K562 (cell line): ENCODE measurements at regions not wholly inside any gene's neighbourhood (a gene's known extent, or its start where the extent isn't known, plus 50 kb on each side); places are given as distances from the start of the nearest gene placed in this dataset.

Experiments used
- ATAC-seq: fragments of 200-7000 bp; cut with Tn5 transposase; 3 replicates; pipeline ENCODE4 v1.9.1; 2020; ENCODE audit warnings: moderate library complexity
- BruUV-seq: library from RNA; stranded (reverse); fragments of 400-500 nt; replicated peaks from 2 replicates; lab custom pipeline; 2021; lab: Mats Ljungman, UMichigan
- CTCF ChIA-PET: fragments of 300-600 bp; formaldehyde crosslinking; extraction: SDS; loops from one replicate; lab custom pipeline; 2021; ENCODE audit warnings: low intra/inter-chr PET ratio; lab: Yijun Ruan, JAX
- POLR2A ChIA-PET: fragments of 300-600, 350-650 bp; sonication (Branson Sonifier 250); formaldehyde crosslinking; extraction: SDS; loops from one replicate; lab custom pipeline; 2021; ENCODE audit warnings: antibody characterized with exemption, inconsistent platforms; lab: Yijun Ruan, JAX
- DNase-seq, 4 experiments: peaks; one replicate each; pipeline versions ENCODE4 v3.0.0 to v3.0.0-alpha.2; 2011 to 2018; ENCODE audit warnings: low spot score in 3 of 4, mixed read lengths in 3 of 4; ENCODE audit errors: extremely low read depth in 1 of 4
- FAIRE-seq: peaks from 2 replicates; lab custom pipeline; 2011; peaks lifted over from hg19 to GRCh38; lab: Jason Lieb, UNC
- H2AFZ ChIP-seq: 2 replicates; pipeline ENCODE4 v1.6.0; 2011; ENCODE audit warnings: low read depth, low read length, control low read depth, inconsistent platforms
- H3K27ac ChIP-seq: fragments of 200-600 bp; 3 replicates; pipeline ENCODE4 v1.8.0; 2011; ENCODE audit warnings: low read depth, mild to moderate bottlenecking, control low read depth, inconsistent platforms, low read length, moderate library complexity, mixed read lengths; ENCODE audit errors: extremely low read depth
- H3K27me3 ChIP-seq, 2 experiments: fragments of 300-600 bp in 1 of 2; 2 replicates in 1 of 2; 3 replicates in 1 of 2; pipeline versions ENCODE4 v1.6.0 to v1.8.0; 2011; ENCODE audit warnings: inconsistent platforms in 2 of 2, low read length in 2 of 2, mild to moderate bottlenecking in 1 of 2, mixed read lengths in 1 of 2, moderate library complexity in 1 of 2; ENCODE audit not compliant: control insufficient read depth in 2 of 2, insufficient read depth in 2 of 2
- H3K36me3 ChIP-seq: fragments of 300-600 bp; 3 replicates; pipeline ENCODE4 v1.8.0; 2011; ENCODE audit warnings: mild to moderate bottlenecking, low read length, inconsistent platforms; ENCODE audit not compliant: control insufficient read depth, insufficient read depth
- H3K4me1 ChIP-seq, 2 experiments: fragments of 200-600 bp in 1 of 2; replicated peaks in 1 of 2; 2 replicates in 1 of 2; 3 replicates in 1 of 2; pipeline versions ENCODE4 v1.5.1 to v1.8.0; 2011; ENCODE audit warnings: inconsistent platforms in 2 of 2, low read length in 2 of 2, mild to moderate bottlenecking in 1 of 2, mixed read lengths in 1 of 2, moderate library complexity in 1 of 2; ENCODE audit not compliant: control insufficient read depth in 2 of 2, insufficient read depth in 2 of 2
- H3K4me2 ChIP-seq: 2 replicates; pipeline ENCODE4 v1.6.1; 2011; ENCODE audit warnings: low read length, control low read depth, inconsistent platforms, mixed read lengths; ENCODE audit not compliant: insufficient read depth
- H3K4me3 ChIP-seq: fragments of 200-600 bp; sonication (generic), shearing (Covaris generic); 2 replicates; pipeline ENCODE4 v1.5.1; 2016; ENCODE audit warnings: control low read depth, inconsistent platforms
- H3K79me2 ChIP-seq: fragments of 200-600 bp; 3 replicates; pipeline ENCODE4 v1.8.0; 2011; ENCODE audit warnings: low read length, inconsistent platforms; ENCODE audit not compliant: control insufficient read depth, insufficient read depth
- H3K9ac ChIP-seq, 2 experiments: 2 replicates each; pipeline versions ENCODE4 v1.6.0 to v1.6.1; 2011; ENCODE audit warnings: low read depth in 2 of 2, low read length in 2 of 2, control low read depth in 1 of 2, inconsistent platforms in 1 of 2, mild to moderate bottlenecking in 1 of 2, mixed read lengths in 1 of 2; ENCODE audit not compliant: insufficient read depth in 1 of 2
- H3K9me1 ChIP-seq: one replicate; pipeline ENCODE4 v1.6.0; 2011; ENCODE audit warnings: inconsistent platforms, mild to moderate bottlenecking, low read length, moderate library complexity; ENCODE audit not compliant: control insufficient read depth, insufficient read depth
- H3K9me3 ChIP-seq: replicated peaks from 2 replicates; pipeline ENCODE4 v1.5.1; 2011; ENCODE audit warnings: low read depth, low read length, inconsistent platforms; ENCODE audit not compliant: control insufficient read depth, insufficient read depth
- H4K20me1 ChIP-seq: replicated peaks from 2 replicates; pipeline ENCODE4 v1.6.1; 2011; ENCODE audit warnings: low read length, inconsistent platforms, mixed read lengths; ENCODE audit not compliant: control insufficient read depth, insufficient read depth
- FOXK2 ChIP-seq, 2 experiments: fragments of 450-650 bp; IDR thresholded peaks in 1 of 2; conservative IDR thresholded peaks in 1 of 2; 2 replicates each; pipeline ENCODE4 v1.6.1; 2016; ENCODE audit warnings: low read depth in 2 of 2, mild to moderate bottlenecking in 1 of 2
- JUND ChIP-seq, 2 experiments: IDR thresholded peaks; 2 replicates in 1 of 2; 3 replicates in 1 of 2; pipeline ENCODE4 v1.6.1; 2011; ENCODE audit warnings: borderline replicate concordance in 2 of 2, low read depth in 2 of 2, low read length in 2 of 2, improper control_type of control experiment in 1 of 2, missing biosample characterization in 1 of 2, missing genetic modification characterization in 1 of 2, missing genetic modification reagents in 1 of 2
- MEIS2 ChIP-seq: fragments of 450-650 bp; IDR thresholded peaks from 2 replicates; pipeline ENCODE4 v1.6.1; 2014; ENCODE audit warnings: mild to moderate bottlenecking; ENCODE audit not compliant: partially characterized antibody
- MYC ChIP-seq, 2 experiments: fragments of 250-450 bp in 1 of 2; sonication (Bioruptor Pico) in 1 of 2; IDR thresholded peaks; 2 replicates each; pipeline versions ENCODE4 v1.5.1 to v1.6.1; 2012 to 2021; ENCODE audit warnings: low read depth in 2 of 2, borderline replicate concordance in 1 of 2, improper control_type of control experiment in 1 of 2, low read length in 1 of 2, mild to moderate bottlenecking in 1 of 2, moderate library complexity in 1 of 2
- NCOA4 ChIP-seq: fragments of 450-650 bp; IDR thresholded peaks from 2 replicates; pipeline ENCODE4 v1.6.1; 2018; ENCODE audit warnings: mild to moderate bottlenecking; ENCODE audit not compliant: partially characterized antibody
- PYGO2 ChIP-seq: fragments of 450-650 bp; IDR thresholded peaks from 2 replicates; pipeline ENCODE4 v1.6.1; 2016; ENCODE audit warnings: mild to moderate bottlenecking, missing genetic modification characterization, moderate library complexity, missing compliant biosample characterization
- SMARCE1 ChIP-seq: fragments of 450-650 bp; IDR thresholded peaks from 2 replicates; pipeline ENCODE4 v1.7.1; 2016; ENCODE audit warnings: mild to moderate bottlenecking
- STAT5B ChIP-seq: fragments of 250-450 bp; sonication (Bioruptor Pico); IDR thresholded peaks from 2 replicates; pipeline ENCODE4 v1.8.0; 2021; ENCODE audit warnings: mild to moderate bottlenecking, inconsistent platforms
- TAF15 ChIP-seq: fragments of 200-400 bp; formaldehyde crosslinking; IDR thresholded peaks from 2 replicates; pipeline ENCODE4 v1.6.1; 2017; ENCODE audit warnings: mild to moderate bottlenecking, low read depth, low read length, moderate library complexity
- ZNF174 ChIP-seq: fragments of 250-450 bp; sonication (Bioruptor Pico); IDR thresholded peaks from 2 replicates; pipeline ENCODE4 v1.4.0; 2020; ENCODE audit warnings: mild to moderate bottlenecking
- WGBS: fragments of 100-300 bp; shearing (Covaris generic); methylation state at CpG from one replicate; pipeline ENCODE4 v1.1.6; 2016; ENCODE audit warnings: low coverage, mixed read lengths; ENCODE audit not compliant: insufficient coverage; ENCODE audit errors: missing lambda C conversion rate; 5-methylcytosine and 5-hydroxymethylcytosine counted together
- in situ Hi-C: fragments of 300-500 bp; cut with MboI; formaldehyde crosslinking; loops from 4 replicates; pipeline ENCODE4 v1.15.0; 2018; ENCODE audit warnings: inconsistent platforms, mixed read lengths
- intact Hi-C: fragments of 100-400 bp; cut with micrococcal nuclease; formaldehyde crosslinking; loops from 2 replicates; pipeline ENCODE4 v1.14.2; 2022
- TF ChIP-seq, protein P1 (sequence below): fragments of 450-650 bp; IDR thresholded peaks from 2 replicates; pipeline ENCODE4 v1.6.1; 2017; ENCODE audit warnings: antibody characterized with exemption
- TF ChIP-seq, protein P2 (sequence below): fragments of 450-650 bp; IDR thresholded peaks from 2 replicates; pipeline ENCODE4 v1.6.1; 2016; ENCODE audit warnings: low read depth

DNA sequence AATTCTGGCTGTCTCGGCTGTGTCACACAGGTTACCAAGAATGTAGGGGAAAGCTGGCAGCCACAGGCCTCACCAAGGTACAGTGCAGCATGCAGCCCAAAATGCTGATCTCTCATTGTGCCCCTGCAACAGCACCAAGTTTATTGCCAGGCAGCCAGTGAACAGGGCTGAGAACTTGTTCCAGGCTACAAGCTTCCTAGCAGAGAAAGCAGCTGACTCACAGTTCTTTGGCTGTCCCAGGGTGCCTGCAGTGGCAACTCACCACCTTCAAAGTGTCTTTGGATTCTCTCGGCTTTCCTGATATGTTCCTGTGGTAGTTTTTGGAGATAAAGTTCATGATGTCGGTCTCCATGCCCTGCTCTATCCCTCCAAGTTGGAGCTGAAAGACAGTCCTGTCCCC, 719.1 kb upstream of the ANO3 start (continued):
- TF ChIP-seq, protein P1, sequence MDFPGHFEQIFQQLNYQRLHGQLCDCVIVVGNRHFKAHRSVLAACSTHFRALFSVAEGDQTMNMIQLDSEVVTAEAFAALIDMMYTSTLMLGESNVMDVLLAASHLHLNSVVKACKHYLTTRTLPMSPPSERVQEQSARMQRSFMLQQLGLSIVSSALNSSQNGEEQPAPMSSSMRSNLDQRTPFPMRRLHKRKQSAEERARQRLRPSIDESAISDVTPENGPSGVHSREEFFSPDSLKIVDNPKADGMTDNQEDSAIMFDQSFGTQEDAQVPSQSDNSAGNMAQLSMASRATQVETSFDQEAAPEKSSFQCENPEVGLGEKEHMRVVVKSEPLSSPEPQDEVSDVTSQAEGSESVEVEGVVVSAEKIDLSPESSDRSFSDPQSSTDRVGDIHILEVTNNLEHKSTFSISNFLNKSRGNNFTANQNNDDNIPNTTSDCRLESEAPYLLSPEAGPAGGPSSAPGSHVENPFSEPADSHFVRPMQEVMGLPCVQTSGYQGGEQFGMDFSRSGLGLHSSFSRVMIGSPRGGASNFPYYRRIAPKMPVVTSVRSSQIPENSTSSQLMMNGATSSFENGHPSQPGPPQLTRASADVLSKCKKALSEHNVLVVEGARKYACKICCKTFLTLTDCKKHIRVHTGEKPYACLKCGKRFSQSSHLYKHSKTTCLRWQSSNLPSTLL = no peak
- TF ChIP-seq ZNF174 (CRISPR knock-in tag) (no peak), MYC (IDR thresholded peaks at IDR 0.05; ENCODE audit: low read depth, low read length) (no peak), MYC (CRISPR knock-in tag; IDR thresholded peaks at IDR 0.05; ENCODE audit: borderline replicate concordance, low read depth) (no peak), MEIS2 (no peak), STAT5B (CRISPR knock-in tag) (no peak), NCOA4 (no peak)

DNA sequence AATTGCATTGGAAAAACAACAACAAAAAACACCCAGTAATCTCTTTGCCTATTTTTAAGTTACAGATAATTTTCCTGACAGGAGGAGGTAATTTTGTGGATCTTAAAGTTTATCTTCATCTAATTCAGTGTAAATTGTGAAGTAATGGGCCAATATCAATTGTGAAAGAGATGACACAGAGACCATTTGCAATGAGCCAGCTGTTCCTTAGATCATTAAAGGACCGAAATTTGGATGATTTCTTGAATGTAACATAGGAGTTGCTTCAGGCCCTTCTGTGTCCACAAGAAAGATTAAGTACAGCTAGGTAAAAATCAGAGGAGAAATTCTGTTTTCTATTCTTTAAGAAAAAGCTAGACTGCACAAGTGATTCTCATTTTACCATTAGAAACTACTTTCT, 718.5 kb upstream of the ANO3 start:
- Histone ChIP-seq H3K27me3 (no peaks in the 10 kb centered on the region), H3K9me3 (no peaks in the 10 kb centered on the region), H4K20me1 (no peaks in the 10 kb centered on the region), H3K27ac (no peak overlapping the region), H3K36me3 (no peaks in the 10 kb centered on the region), H3K4me1 (no peaks in the 10 kb centered on the region), H3K4me2 (no peak overlapping the region), H3K79me2 (no peaks in the 10 kb centered on the region), H2AFZ (no peak overlapping the region), H3K4me3 (no peak overlapping the region), H3K9me1 (no peaks in the 10 kb centered on the region), H3K9ac (no peak overlapping the region)
- no peak for FAIRE-seq
- ChIA-PET POLR2A (no interaction called here), CTCF (no interaction called here)
- WGBS = 0% methylated on average over 1 of the region's 1 CpG
- intact Hi-C loops (no loop called here), in situ Hi-C loops (no loop called here)
- no TSS peak for BruUV-seq
- no peak for DNase-seq
- ATAC-seq = no peak
- no peak for TF ChIP-seq JUND (IDR thresholded peaks at IDR 0.05; ENCODE audit: borderline replicate concordance, low read depth, low read length)
- no peak for TF ChIP-seq JUND (tag; IDR thresholded peaks at IDR 0.05; ENCODE audit: borderline replicate concordance, low read depth, low read length)
- TF ChIP-seq FOXK2 (conservative IDR thresholded peaks at IDR 0.05 in 1 of 2, IDR thresholded peaks at IDR 0.05 in 1 of 2; ENCODE audit: low read depth in 2 of 2) = no peak
- no peak for TF ChIP-seq TAF15
- no peak for TF ChIP-seq SMARCE1
- TF ChIP-seq, protein P2, sequence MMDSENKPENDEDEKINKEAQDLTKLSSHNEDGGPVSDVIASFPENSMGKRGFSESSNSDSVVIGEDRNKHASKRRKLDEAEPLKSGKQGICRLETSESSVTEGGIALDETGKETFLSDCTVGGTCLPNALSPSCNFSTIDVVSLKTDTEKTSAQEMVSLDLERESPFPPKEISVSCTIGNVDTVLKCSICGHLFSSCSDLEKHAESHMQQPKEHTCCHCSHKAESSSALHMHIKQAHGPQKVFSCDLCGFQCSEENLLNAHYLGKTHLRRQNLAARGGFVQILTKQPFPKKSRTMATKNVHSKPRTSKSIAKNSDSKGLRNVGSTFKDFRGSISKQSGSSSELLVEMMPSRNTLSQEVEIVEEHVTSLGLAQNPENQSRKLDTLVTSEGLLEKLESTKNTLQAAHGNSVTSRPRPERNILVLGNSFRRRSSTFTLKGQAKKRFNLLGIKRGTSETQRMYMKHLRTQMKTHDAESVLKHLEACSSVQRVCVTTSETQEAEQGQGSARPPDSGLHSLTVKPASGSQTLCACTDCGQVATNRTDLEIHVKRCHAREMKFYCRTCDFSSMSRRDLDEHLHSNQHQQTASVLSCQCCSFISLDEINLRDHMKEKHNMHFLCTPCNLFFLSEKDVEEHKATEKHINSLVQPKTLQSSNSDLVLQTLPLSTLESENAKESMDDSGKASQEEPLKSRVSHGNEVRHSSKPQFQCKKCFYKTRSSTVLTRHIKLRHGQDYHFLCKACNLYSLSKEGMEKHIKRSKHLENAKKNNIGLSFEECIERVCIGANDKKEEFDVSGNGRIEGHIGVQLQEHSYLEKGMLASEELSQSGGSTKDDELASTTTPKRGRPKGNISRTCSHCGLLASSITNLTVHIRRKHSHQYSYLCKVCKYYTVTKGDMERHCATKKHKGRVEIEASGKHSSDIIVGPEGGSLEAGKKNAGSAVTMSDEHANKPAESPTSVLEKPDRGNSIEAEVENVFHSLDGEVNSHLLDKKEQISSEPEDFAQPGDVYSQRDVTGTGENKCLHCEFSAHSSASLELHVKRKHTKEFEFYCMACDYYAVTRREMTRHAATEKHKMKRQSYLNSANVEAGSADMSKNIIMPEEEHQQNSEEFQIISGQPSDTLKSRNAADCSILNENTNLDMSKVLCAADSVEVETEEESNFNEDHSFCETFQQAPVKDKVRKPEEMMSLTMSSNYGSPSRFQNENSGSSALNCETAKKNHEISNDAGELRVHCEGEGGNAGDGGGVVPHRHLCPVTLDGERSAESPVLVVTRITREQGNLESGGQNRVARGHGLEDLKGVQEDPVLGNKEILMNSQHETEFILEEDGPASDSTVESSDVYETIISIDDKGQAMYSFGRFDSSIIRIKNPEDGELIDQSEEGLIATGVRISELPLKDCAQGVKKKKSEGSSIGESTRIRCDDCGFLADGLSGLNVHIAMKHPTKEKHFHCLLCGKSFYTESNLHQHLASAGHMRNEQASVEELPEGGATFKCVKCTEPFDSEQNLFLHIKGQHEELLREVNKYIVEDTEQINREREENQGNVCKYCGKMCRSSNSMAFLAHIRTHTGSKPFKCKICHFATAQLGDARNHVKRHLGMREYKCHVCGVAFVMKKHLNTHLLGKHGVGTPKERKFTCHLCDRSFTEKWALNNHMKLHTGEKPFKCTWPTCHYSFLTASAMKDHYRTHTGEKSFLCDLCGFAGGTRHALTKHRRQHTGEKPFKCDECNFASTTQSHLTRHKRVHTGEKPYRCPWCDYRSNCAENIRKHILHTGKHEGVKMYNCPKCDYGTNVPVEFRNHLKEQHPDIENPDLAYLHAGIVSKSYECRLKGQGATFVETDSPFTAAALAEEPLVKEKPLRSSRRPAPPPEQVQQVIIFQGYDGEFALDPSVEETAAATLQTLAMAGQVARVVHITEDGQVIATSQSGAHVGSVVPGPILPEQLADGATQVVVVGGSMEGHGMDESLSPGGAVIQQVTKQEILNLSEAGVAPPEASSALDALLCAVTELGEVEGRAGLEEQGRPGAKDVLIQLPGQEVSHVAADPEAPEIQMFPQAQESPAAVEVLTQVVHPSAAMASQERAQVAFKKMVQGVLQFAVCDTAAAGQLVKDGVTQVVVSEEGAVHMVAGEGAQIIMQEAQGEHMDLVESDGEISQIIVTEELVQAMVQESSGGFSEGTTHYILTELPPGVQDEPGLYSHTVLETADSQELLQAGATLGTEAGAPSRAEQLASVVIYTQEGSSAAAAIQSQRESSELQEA = no peak
- no peak for TF ChIP-seq PYGO2 (tag)
